ENCODE measurements at regions not wholly inside any gene's neighbourhood (a gene's known extent, or its start where the extent isn't known, plus 50 kb on each side); places are given as distances from the start of the nearest gene placed in this dataset.
"Not testable (repeated sequence)": the region's sequence is repeated elsewhere in the genome, so short reads cannot be mapped to it uniquely, and the experiment has no call there.

DNA sequence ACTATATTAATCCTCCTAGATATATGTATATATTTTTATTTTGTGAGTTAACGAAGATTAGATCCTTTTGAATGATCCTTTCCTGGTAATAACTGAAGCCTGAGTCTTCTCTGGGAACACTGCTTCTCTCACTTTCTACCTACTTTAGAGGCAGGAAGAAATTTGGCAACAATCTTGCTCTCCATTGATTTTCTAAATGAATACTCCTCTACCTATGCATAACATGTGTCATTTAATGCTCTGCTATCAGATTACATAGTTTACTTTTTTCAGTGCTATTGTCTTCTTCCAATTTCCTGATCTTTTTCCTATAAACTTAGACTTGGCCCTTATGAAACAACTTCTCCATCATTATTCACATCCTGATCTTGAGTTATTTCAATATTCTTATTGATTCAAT, 60.4 kb upstream of the PDHA2 start:
- POLR2A ChIA-PET = no interaction called here
- no peak overlapping the region for H2AFZ ChIP-seq (ENCODE audit: low read length)
- no peaks in the 10 kb centered on the region for H3K4me1 ChIP-seq (ENCODE audit: insufficient read depth, low read length, poor library complexity, severe bottlenecking)
- no peaks in the 10 kb centered on the region for H3K36me3 ChIP-seq (ENCODE audit: insufficient read depth, low read length)
- H3K27ac ChIP-seq (ENCODE audit: low read depth, low read length, poor library complexity, severe bottlenecking) = no peak overlapping the region
- no peaks in the 10 kb centered on the region for H3K79me2 ChIP-seq (ENCODE audit: insufficient read depth, low read depth, low read length)
- H3K9me3 ChIP-seq (ENCODE audit: low read length) = no peaks in the 10 kb centered on the region
- no peak overlapping the region for H3K4me3 ChIP-seq (ENCODE audit: low read depth, low read length, poor library complexity, severe bottlenecking)
- TF ChIP-seq, protein P1, sequence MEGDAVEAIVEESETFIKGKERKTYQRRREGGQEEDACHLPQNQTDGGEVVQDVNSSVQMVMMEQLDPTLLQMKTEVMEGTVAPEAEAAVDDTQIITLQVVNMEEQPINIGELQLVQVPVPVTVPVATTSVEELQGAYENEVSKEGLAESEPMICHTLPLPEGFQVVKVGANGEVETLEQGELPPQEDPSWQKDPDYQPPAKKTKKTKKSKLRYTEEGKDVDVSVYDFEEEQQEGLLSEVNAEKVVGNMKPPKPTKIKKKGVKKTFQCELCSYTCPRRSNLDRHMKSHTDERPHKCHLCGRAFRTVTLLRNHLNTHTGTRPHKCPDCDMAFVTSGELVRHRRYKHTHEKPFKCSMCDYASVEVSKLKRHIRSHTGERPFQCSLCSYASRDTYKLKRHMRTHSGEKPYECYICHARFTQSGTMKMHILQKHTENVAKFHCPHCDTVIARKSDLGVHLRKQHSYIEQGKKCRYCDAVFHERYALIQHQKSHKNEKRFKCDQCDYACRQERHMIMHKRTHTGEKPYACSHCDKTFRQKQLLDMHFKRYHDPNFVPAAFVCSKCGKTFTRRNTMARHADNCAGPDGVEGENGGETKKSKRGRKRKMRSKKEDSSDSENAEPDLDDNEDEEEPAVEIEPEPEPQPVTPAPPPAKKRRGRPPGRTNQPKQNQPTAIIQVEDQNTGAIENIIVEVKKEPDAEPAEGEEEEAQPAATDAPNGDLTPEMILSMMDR (conservative IDR thresholded peaks at IDR 0.05; ENCODE audit: low read length) = no peak
- no peak for TF ChIP-seq EZH2phosphoT487 (IDR thresholded peaks at IDR 0.05; ENCODE audit: borderline replicate concordance, low read depth, low read length)
- BruUV-seq (replicated peaks) = no TSS peak
- H3K9me2 ChIP-seq (ENCODE audit: insufficient read depth, low read length) = no peaks in the 10 kb centered on the region
- CTCF ChIA-PET (ENCODE audit: unreplicated experiment) = no interaction called here
- H3K4me2 ChIP-seq (ENCODE audit: low read length) = no peak overlapping the region
- no peaks in the 10 kb centered on the region for H4K20me1 ChIP-seq (ENCODE audit: insufficient read depth, low read length)
- intact Hi-C loops (cut with micrococcal nuclease; ENCODE audit: unreplicated experiment) = no loop called here
- no peak for DNase-seq (ENCODE audit: low spot score)

DNA sequence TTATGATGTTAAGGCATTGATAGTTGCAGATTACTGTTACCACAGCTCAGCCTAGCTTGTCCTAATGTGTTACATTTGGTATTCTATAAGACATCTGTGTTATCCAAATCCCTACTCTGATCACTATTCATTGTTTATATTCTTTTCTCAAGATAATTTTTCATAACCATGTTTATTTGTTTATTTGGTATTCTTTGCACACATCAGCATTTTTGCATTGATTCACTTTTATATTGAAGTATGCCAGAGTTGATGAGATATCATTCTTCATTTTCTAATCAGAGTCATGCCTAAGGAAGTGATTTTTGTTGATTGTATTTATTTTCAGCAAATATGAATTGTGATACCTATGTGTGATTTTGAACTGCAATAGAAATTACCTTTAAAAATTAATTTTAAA, 61.2 kb upstream of the PDHA2 start:
- TF ChIP-seq, protein P1 (conservative IDR thresholded peaks at IDR 0.05; ENCODE audit: low read length) = no peak
- TF ChIP-seq EZH2phosphoT487 (IDR thresholded peaks at IDR 0.05; ENCODE audit: borderline replicate concordance, low read depth, low read length) = no peak
- intact Hi-C loops (cut with micrococcal nuclease; ENCODE audit: unreplicated experiment) = no loop called here
- Histone ChIP-seq H3K4me2 (ENCODE audit: low read length) (no peak overlapping the region), H4K20me1 (ENCODE audit: insufficient read depth, low read length) (no peaks in the 10 kb centered on the region), H3K4me1 (ENCODE audit: insufficient read depth, low read length, poor library complexity, severe bottlenecking) (no peaks in the 10 kb centered on the region), H3K79me2 (ENCODE audit: insufficient read depth, low read depth, low read length) (no peaks in the 10 kb centered on the region), H3K27ac (ENCODE audit: low read depth, low read length, poor library complexity, severe bottlenecking) (no peak overlapping the region), H3K36me3 (ENCODE audit: insufficient read depth, low read length) (no peaks in the 10 kb centered on the region), H3K9me3 (ENCODE audit: low read length) (no peaks in the 10 kb centered on the region), H3K9me2 (ENCODE audit: insufficient read depth, low read length) (no peaks in the 10 kb centered on the region), H2AFZ (ENCODE audit: low read length) (no peak overlapping the region), H3K4me3 (ENCODE audit: low read depth, low read length, poor library complexity, severe bottlenecking) (no peak overlapping the region)
- BruUV-seq (replicated peaks) = no TSS peak
- ChIA-PET POLR2A (interaction anchor here (0.6 kb wide), 1 partner anchor 8 kb away, joined by 3 read pairs; no protein-coding TSS in a partner anchor), CTCF (ENCODE audit: unreplicated experiment) (no interaction called here)
- no peak for DNase-seq (ENCODE audit: low spot score)

DNA sequence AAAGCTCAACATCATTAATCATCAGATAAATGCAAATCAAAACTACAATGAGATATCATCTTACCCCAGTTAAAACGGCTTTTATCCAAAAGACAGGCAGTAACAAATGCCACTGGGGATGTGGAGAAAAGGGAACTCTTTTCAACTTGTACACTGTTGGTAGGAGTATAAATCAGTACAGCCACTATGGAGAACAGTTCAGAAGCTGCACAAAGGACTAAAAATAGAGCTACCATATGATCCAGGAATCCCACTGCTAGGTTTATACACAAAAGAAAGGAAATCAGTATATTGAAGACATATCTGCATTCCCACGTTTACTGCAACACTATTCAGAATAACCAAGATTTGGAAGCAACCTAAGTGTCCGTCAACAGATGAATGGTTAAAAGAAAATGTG, 69.3 kb upstream of the PDHA2 start:
- H3K9me3 ChIP-seq (ENCODE audit: low read length); H3K27ac ChIP-seq (ENCODE audit: low read depth, low read length, poor library complexity, severe bottlenecking); H3K36me3 ChIP-seq (ENCODE audit: insufficient read depth, low read length); H2AFZ ChIP-seq (ENCODE audit: low read length); H3K79me2 ChIP-seq (ENCODE audit: insufficient read depth, low read depth, low read length); H3K9me2 ChIP-seq (ENCODE audit: insufficient read depth, low read length); H3K4me2 ChIP-seq (ENCODE audit: low read length); H4K20me1 ChIP-seq (ENCODE audit: insufficient read depth, low read length); intact Hi-C loops (cut with micrococcal nuclease; ENCODE audit: unreplicated experiment); DNase-seq (ENCODE audit: low spot score); BruUV-seq (replicated peaks); H3K4me1 ChIP-seq (ENCODE audit: insufficient read depth, low read length, poor library complexity, severe bottlenecking); H3K4me3 ChIP-seq (ENCODE audit: low read depth, low read length, poor library complexity, severe bottlenecking): not testable (repeated sequence)
- POLR2A ChIA-PET = interaction anchor here (0.9 kb wide), 1 partner anchor 888 kb away, joined by 3 read pairs; no protein-coding TSS in a partner anchor
- CTCF ChIA-PET (ENCODE audit: unreplicated experiment) = interaction anchor here (0.6 kb wide), 1 partner anchor 411 kb away, joined by 7 read pairs; no protein-coding TSS in a partner anchor
